ENCODE measurements at regions not wholly inside any gene's neighbourhood (a gene's known extent, or its start where the extent isn't known, plus 50 kb on each side); places are given as distances from the start of the nearest gene placed in this dataset.

GRCh38 chr10:79005126-79005810 lies 63.5 kb upstream of the ZMIZ1 start:
- H3K36me3 ChIP-seq, result no peaks in the 10 kb centered on the region
- H3K27me3 ChIP-seq (ENCODE audit: low read depth), result no peaks in the 10 kb centered on the region
- no peak for DNase-seq
- TF ChIP-seq CTCF (IDR thresholded peaks at IDR 0.05; ENCODE audit: borderline replicate concordance), result no peak
- intact Hi-C loops (cut with micrococcal nuclease), result no loop called here
- no peaks in the 10 kb centered on the region for H3K9me3 ChIP-seq (replicated peaks)
- no peak overlapping the region for H3K27ac ChIP-seq (replicated peaks)
- H3K4me1 ChIP-seq, result peaks cover 15% of the 10 kb centered on the region
- no peak overlapping the region for H3K4me3 ChIP-seq

- no peak overlapping the region for H3K27ac ChIP-seq (replicated peaks)
- H3K4me1 ChIP-seq, result peaks cover 15% of the 10 kb centered on the region
- TF ChIP-seq CTCF (IDR thresholded peaks at IDR 0.05; ENCODE audit: borderline replicate concordance), result no peak
- no peaks in the 10 kb centered on the region for H3K9me3 ChIP-seq (replicated peaks)
- intact Hi-C loops (cut with micrococcal nuclease), result no loop called here
- no peaks in the 10 kb centered on the region for H3K27me3 ChIP-seq (ENCODE audit: low read depth)
- no peaks in the 10 kb centered on the region for H3K36me3 ChIP-seq
- no peak for DNase-seq
- no peak overlapping the region for H3K4me3 ChIP-seq
Observed at GRCh38 chr10:79007018-79007417, 61.7 kb upstream of the ZMIZ1 start.

GRCh38 chr10:79007421-79008319 lies 61.1 kb upstream of the ZMIZ1 start:
- Histone ChIP-seq H3K27ac (replicated peaks) (no peak overlapping the region), H3K9me3 (replicated peaks) (no peaks in the 10 kb centered on the region), H3K27me3 (ENCODE audit: low read depth) (no peaks in the 10 kb centered on the region), H3K4me3 (no peak overlapping the region), H3K4me1 (peaks cover 15% of the 10 kb centered on the region), H3K36me3 (no peaks in the 10 kb centered on the region)
- TF ChIP-seq CTCF (IDR thresholded peaks at IDR 0.05; ENCODE audit: borderline replicate concordance), result no peak
- DNase-seq, result no peak
- intact Hi-C loops (cut with micrococcal nuclease), result no loop called here

GRCh38 chr10:79009145-79009544 lies 59.6 kb upstream of the ZMIZ1 start:
- no peaks in the 10 kb centered on the region for H3K36me3 ChIP-seq

GRCh38 chr10:79012567-79012966 lies 56.2 kb upstream of the ZMIZ1 start:
- H3K36me3 ChIP-seq, result no peaks in the 10 kb centered on the region
- H3K4me3 ChIP-seq, result no peak overlapping the region
- H3K27ac ChIP-seq (replicated peaks), result no peak overlapping the region
- H3K9me3 ChIP-seq (replicated peaks), result no peaks in the 10 kb centered on the region
- no peaks in the 10 kb centered on the region for H3K27me3 ChIP-seq (ENCODE audit: low read depth)
- H3K4me1 ChIP-seq, result peaks cover 7% of the 10 kb centered on the region
- intact Hi-C loops (cut with micrococcal nuclease), result no loop called here
- DNase-seq, result no peak
- TF ChIP-seq CTCF (IDR thresholded peaks at IDR 0.05; ENCODE audit: borderline replicate concordance), result no peak

More at GRCh38 chr10:79009145-79009544, 59.6 kb upstream of the ZMIZ1 start:
- Histone ChIP-seq H3K27me3 (ENCODE audit: low read depth) (no peaks in the 10 kb centered on the region), H3K4me3 (no peak overlapping the region), H3K27ac (replicated peaks) (no peak overlapping the region), H3K9me3 (replicated peaks) (no peaks in the 10 kb centered on the region), H3K4me1 (peaks cover 10% of the 10 kb centered on the region)
- DNase-seq, result no peak
- no peak for TF ChIP-seq CTCF (IDR thresholded peaks at IDR 0.05; ENCODE audit: borderline replicate concordance)
- intact Hi-C loops (cut with micrococcal nuclease), result no loop called here
